AML-193 (cell line): ENCODE measurements at regions not wholly inside any gene's neighbourhood (a gene's known extent, or its start where the extent isn't known, plus 50 kb on each side); places are given as distances from the start of the nearest gene placed in this dataset.
"Not testable (repeated sequence)": the region's sequence is repeated elsewhere in the genome, so short reads cannot be mapped to it uniquely, and the experiment has no call there.

Experiments
- DNase-seq, 2 experiments: peaks; one replicate each; lab custom pipeline; 2025; lab: John Stamatoyannopoulos, UW

GRCh38 chr1:90349510-90349909 lies 354.6 kb downstream of the ZNF326 start:
- DNase-seq, result no peak

- no peak for DNase-seq
Observed at GRCh38 chr1:90348934-90349333, 354.0 kb downstream of the ZNF326 start.

- DNase-seq, result not testable (repeated sequence)
Observed at GRCh38 chr1:90348459-90348858, 353.5 kb downstream of the ZNF326 start.

- no peak for DNase-seq
Observed at GRCh38 chr1:90347366-90347765, 352.5 kb downstream of the ZNF326 start.

GRCh38 chr1:90346757-90347156 lies 351.8 kb downstream of the ZNF326 start:
- no peak for DNase-seq

GRCh38 chr1:90346349-90346748 lies 351.4 kb downstream of the ZNF326 start:
- DNase-seq, result no peak

GRCh38 chr1:90344963-90345730 lies 350.2 kb downstream of the ZNF326 start:
- DNase-seq, result no peak

GRCh38 chr1:90341516-90341915 lies 346.6 kb downstream of the ZNF326 start:
- no peak for DNase-seq

GRCh38 chr1:90340606-90341005 lies 345.7 kb downstream of the ZNF326 start:
- DNase-seq, result peak in 1 of 2 experiments; percentile 6

GRCh38 chr1:90339811-90340210 lies 344.9 kb downstream of the ZNF326 start:
- no peak for DNase-seq

GRCh38 chr1:90336552-90337324 lies 341.8 kb downstream of the ZNF326 start:
- no peak for DNase-seq

- no peak for DNase-seq
Observed at GRCh38 chr1:90335558-90335957, 340.6 kb downstream of the ZNF326 start.

- no peak for DNase-seq
Observed at GRCh38 chr1:90334137-90334536, 339.2 kb downstream of the ZNF326 start.

GRCh38 chr1:90325168-90325567 lies 330.3 kb downstream of the ZNF326 start:
- peak; percentile 45 to 48 for DNase-seq

- DNase-seq, result no peak
Observed at GRCh38 chr1:90322186-90322585, 327.3 kb downstream of the ZNF326 start.

GRCh38 chr1:90319918-90320317 lies 325.0 kb downstream of the ZNF326 start:
- no peak for DNase-seq

GRCh38 chr1:90318431-90318830 lies 323.5 kb downstream of the ZNF326 start:
- DNase-seq, result no peak

GRCh38 chr1:90317628-90318027 lies 322.7 kb downstream of the ZNF326 start:
- no peak for DNase-seq

GRCh38 chr1:90314533-90314932 lies 319.6 kb downstream of the ZNF326 start:
- no peak for DNase-seq

GRCh38 chr1:90313778-90314177 lies 318.9 kb downstream of the ZNF326 start:
- DNase-seq, result no peak

- DNase-seq, result no peak
Observed at GRCh38 chr1:90309806-90310205, 314.9 kb downstream of the ZNF326 start.

- DNase-seq, result no peak
Observed at GRCh38 chr1:90308421-90308820, 313.5 kb downstream of the ZNF326 start.

- DNase-seq, result no peak
Observed at GRCh38 chr1:90305577-90305976, 310.7 kb downstream of the ZNF326 start.
